Neural cell (in vitro differentiated cells): ENCODE measurements at regions not wholly inside any gene's neighbourhood (a gene's known extent, or its start where the extent isn't known, plus 50 kb on each side); places are given as distances from the start of the nearest gene placed in this dataset.

Experiments used
- H2AFZ ChIP-seq: fragments of 200-600, 300-800 bp; sonication (generic), shearing (Covaris generic); 2 replicates; pipeline ENCODE4 v1.6.0; 2014; ENCODE audit warnings: low read depth, mild to moderate bottlenecking, antibody characterized with exemption, low read length, moderate library complexity
- H3F3A ChIP-seq: fragments of 200-600 bp; shearing (Covaris generic); 2 replicates; pipeline ENCODE4 v1.6.1; 2016; ENCODE audit warnings: mild to moderate bottlenecking, moderate library complexity, mixed read lengths, antibody characterized with exemption, low read length; ENCODE audit not compliant: insufficient read depth, poor library complexity, severe bottlenecking
- H3K27ac ChIP-seq: fragments of 200-600, 300-800 bp; sonication (generic), shearing (Covaris generic); 2 replicates; pipeline ENCODE4 v1.5.1; 2014; ENCODE audit warnings: mild to moderate bottlenecking, low read length, moderate library complexity
- H3K27me3 ChIP-seq: fragments of 300-800, 200-600 bp; sonication (generic), shearing (Covaris generic); 2 replicates; pipeline ENCODE4 v1.6.0; 2014; ENCODE audit warnings: mild to moderate bottlenecking, low read depth, low read length, moderate library complexity; ENCODE audit not compliant: insufficient read depth
- H3K36me3 ChIP-seq: fragments of 300-800, 200-600 bp; sonication (generic), shearing (Covaris generic); 2 replicates; pipeline ENCODE4 v1.5.1; 2014; ENCODE audit warnings: mild to moderate bottlenecking, antibody characterized with exemption, low read length, moderate library complexity; ENCODE audit not compliant: insufficient read depth
- H3K4me2 ChIP-seq: fragments of 300-800, 200-600 bp; sonication (generic), shearing (Covaris generic); 2 replicates; pipeline ENCODE4 v1.6.0; 2014; ENCODE audit warnings: mild to moderate bottlenecking, low read length
- H3K4me3 ChIP-seq: fragments of 300-800, 200-600 bp; sonication (generic), shearing (Covaris generic); 2 replicates; pipeline ENCODE4 v1.5.1; 2014; ENCODE audit warnings: mild to moderate bottlenecking, low read length, moderate library complexity
- H3K79me2 ChIP-seq: fragments of 200-600 bp; shearing (Covaris generic); replicated peaks from 2 replicates; pipeline ENCODE4 v1.6.0; 2014; ENCODE audit warnings: mild to moderate bottlenecking, low read length, moderate library complexity; ENCODE audit not compliant: insufficient read depth
- H3K9ac ChIP-seq: fragments of 300-800, 200-600 bp; sonication (generic), shearing (Covaris generic); 2 replicates; pipeline ENCODE4 v1.6.1; 2016; ENCODE audit warnings: mild to moderate bottlenecking, low read length, mixed read lengths
- H3K9me2 ChIP-seq: fragments of 200-600 bp; shearing (Covaris generic); 2 replicates; pipeline ENCODE4 v1.6.1; 2016; ENCODE audit warnings: mild to moderate bottlenecking, low read length, mixed read lengths; ENCODE audit not compliant: insufficient read depth
- H3K9me3 ChIP-seq: fragments of 200-600, 300-800 bp; sonication (generic), shearing (Covaris generic); 2 replicates; pipeline ENCODE4 v1.6.1; 2016; ENCODE audit warnings: mild to moderate bottlenecking, mixed run types, low read length, moderate library complexity, mixed read lengths
- H4K20me1 ChIP-seq: fragments of 200-600 bp; shearing (Covaris generic); 2 replicates; pipeline ENCODE4 v1.6.1; 2016; ENCODE audit warnings: mild to moderate bottlenecking, mixed run types; ENCODE audit not compliant: insufficient read depth
- EP300 ChIP-seq: fragments of 450-650 bp; conservative IDR thresholded peaks from 2 replicates; pipeline ENCODE4 v1.6.1; 2014; ENCODE audit warnings: antibody characterized with exemption, mild to moderate bottlenecking, moderate library complexity; ENCODE audit not compliant: poor library complexity, severe bottlenecking
- EZH2 ChIP-seq: fragments of 200-600, 300-800 bp; shearing (Covaris generic), sonication (generic); IDR thresholded peaks from 2 replicates; pipeline ENCODE4 v1.6.1; 2014; ENCODE audit warnings: antibody characterized with exemption, low read length, borderline replicate concordance, mild to moderate bottlenecking; ENCODE audit not compliant: insufficient read depth, poor library complexity, severe bottlenecking
- MXI1 ChIP-seq: fragments of 450-650 bp; conservative IDR thresholded peaks from 2 replicates; pipeline ENCODE4 v1.6.1; 2014; ENCODE audit warnings: antibody characterized with exemption, mild to moderate bottlenecking; ENCODE audit not compliant: poor library complexity, severe bottlenecking
- POLR2AphosphoS5 ChIP-seq: IDR thresholded peaks from 2 replicates; pipeline ENCODE4 v1.6.1; 2012
- RAD21 ChIP-seq: fragments of 450-650 bp; conservative IDR thresholded peaks from 2 replicates; pipeline ENCODE4 v1.6.1; 2014; ENCODE audit warnings: antibody characterized with exemption, mild to moderate bottlenecking, moderate library complexity
- SMC3 ChIP-seq: fragments of 450-650 bp; conservative IDR thresholded peaks from 2 replicates; pipeline ENCODE4 v1.6.1; 2014; ENCODE audit warnings: antibody characterized with exemption, mild to moderate bottlenecking, moderate library complexity; ENCODE audit not compliant: poor library complexity
- TAF1 ChIP-seq: IDR thresholded peaks from 2 replicates; pipeline ENCODE4 v1.6.1; 2012; ENCODE audit warnings: low read depth
- TF ChIP-seq, protein P1 (sequence below): IDR thresholded peaks from 2 replicates; pipeline ENCODE4 v1.6.1; 2012; ENCODE audit warnings: borderline replicate concordance
- TF ChIP-seq, protein P2 (sequence below): fragments of 450-650 bp; IDR thresholded peaks from 2 replicates; pipeline ENCODE4 v1.5.1; 2014; ENCODE audit warnings: antibody characterized with exemption, mild to moderate bottlenecking, moderate library complexity; ENCODE audit not compliant: poor library complexity, severe bottlenecking

DNA sequence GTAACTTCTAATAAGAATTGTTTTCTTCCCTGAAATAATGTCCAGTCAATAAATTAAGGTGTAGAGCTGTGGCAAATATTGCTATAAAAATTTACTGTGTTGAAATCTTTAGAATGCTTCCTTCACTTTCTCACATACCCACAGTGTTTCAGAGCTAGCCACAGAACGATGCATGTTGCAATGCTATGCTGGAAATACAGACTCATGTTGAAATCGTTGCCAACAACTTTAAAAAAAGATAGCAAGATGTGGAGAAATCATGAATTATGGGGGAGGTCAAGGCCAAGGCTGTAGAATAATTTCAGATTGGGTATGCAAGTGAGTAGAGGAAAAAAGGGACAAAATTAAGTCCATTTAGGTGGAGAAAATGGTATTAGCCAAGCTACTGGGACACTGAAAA, 204.8 kb downstream of the VEGFC start:
- H3K9me2 ChIP-seq, result no peaks in the 10 kb centered on the region
- H3K27me3 ChIP-seq, result no peaks in the 10 kb centered on the region
- TF ChIP-seq TAF1 (no peak), RAD21 (no peak), SMC3 (no peak), EZH2 (no peak), MXI1 (no peak), POLR2AphosphoS5 (no peak), EP300 (no peak)
- TF ChIP-seq, protein P1, sequence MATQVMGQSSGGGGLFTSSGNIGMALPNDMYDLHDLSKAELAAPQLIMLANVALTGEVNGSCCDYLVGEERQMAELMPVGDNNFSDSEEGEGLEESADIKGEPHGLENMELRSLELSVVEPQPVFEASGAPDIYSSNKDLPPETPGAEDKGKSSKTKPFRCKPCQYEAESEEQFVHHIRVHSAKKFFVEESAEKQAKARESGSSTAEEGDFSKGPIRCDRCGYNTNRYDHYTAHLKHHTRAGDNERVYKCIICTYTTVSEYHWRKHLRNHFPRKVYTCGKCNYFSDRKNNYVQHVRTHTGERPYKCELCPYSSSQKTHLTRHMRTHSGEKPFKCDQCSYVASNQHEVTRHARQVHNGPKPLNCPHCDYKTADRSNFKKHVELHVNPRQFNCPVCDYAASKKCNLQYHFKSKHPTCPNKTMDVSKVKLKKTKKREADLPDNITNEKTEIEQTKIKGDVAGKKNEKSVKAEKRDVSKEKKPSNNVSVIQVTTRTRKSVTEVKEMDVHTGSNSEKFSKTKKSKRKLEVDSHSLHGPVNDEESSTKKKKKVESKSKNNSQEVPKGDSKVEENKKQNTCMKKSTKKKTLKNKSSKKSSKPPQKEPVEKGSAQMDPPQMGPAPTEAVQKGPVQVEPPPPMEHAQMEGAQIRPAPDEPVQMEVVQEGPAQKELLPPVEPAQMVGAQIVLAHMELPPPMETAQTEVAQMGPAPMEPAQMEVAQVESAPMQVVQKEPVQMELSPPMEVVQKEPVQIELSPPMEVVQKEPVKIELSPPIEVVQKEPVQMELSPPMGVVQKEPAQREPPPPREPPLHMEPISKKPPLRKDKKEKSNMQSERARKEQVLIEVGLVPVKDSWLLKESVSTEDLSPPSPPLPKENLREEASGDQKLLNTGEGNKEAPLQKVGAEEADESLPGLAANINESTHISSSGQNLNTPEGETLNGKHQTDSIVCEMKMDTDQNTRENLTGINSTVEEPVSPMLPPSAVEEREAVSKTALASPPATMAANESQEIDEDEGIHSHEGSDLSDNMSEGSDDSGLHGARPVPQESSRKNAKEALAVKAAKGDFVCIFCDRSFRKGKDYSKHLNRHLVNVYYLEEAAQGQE, result no peak
- TF ChIP-seq, protein P2, sequence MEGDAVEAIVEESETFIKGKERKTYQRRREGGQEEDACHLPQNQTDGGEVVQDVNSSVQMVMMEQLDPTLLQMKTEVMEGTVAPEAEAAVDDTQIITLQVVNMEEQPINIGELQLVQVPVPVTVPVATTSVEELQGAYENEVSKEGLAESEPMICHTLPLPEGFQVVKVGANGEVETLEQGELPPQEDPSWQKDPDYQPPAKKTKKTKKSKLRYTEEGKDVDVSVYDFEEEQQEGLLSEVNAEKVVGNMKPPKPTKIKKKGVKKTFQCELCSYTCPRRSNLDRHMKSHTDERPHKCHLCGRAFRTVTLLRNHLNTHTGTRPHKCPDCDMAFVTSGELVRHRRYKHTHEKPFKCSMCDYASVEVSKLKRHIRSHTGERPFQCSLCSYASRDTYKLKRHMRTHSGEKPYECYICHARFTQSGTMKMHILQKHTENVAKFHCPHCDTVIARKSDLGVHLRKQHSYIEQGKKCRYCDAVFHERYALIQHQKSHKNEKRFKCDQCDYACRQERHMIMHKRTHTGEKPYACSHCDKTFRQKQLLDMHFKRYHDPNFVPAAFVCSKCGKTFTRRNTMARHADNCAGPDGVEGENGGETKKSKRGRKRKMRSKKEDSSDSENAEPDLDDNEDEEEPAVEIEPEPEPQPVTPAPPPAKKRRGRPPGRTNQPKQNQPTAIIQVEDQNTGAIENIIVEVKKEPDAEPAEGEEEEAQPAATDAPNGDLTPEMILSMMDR, result no peak
- H3K27ac ChIP-seq, result no peak overlapping the region
- H3K4me2 ChIP-seq, result no peak overlapping the region
- no peak overlapping the region for H3K9ac ChIP-seq
- no peaks in the 10 kb centered on the region for H3K36me3 ChIP-seq
- no peak overlapping the region for H2AFZ ChIP-seq
- no peak overlapping the region for H3K4me3 ChIP-seq
- no peaks in the 10 kb centered on the region for H3F3A ChIP-seq
- H4K20me1 ChIP-seq, result no peaks in the 10 kb centered on the region
- no peaks in the 10 kb centered on the region for H3K79me2 ChIP-seq
- H3K9me3 ChIP-seq, result no peaks in the 10 kb centered on the region

DNA sequence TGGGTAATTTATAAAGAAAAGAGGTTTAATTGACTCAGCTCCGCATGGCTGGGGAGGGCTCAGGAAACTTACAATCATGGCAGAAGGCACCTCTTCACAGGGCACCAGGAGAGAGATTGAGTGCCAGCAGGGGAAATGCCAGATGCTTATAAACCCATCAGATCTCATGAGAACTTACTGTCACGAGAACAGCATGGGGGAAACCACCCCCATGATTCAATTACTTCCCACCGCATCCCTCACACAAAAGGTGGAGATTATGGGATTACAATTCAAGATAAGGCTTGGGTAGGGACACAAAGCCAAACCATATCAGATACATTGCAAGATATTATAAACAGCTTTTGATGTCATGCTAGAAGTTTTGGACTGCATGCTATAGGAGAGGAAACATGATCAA, 204.3 kb downstream of the VEGFC start:
- Histone ChIP-seq H3K4me2 (no peak overlapping the region), H3K9me3 (no peaks in the 10 kb centered on the region)

More for the DNA sequence above, 204.3 kb downstream of the VEGFC start:
- TF ChIP-seq, protein P1, result no peak
- TF ChIP-seq, protein P2, result no peak
- TF ChIP-seq MXI1 (no peak), POLR2AphosphoS5 (no peak), RAD21 (no peak), SMC3 (no peak), EP300 (no peak), EZH2 (no peak)
- no peaks in the 10 kb centered on the region for H3K27me3 ChIP-seq
- H3K9ac ChIP-seq, result no peak overlapping the region
- H2AFZ ChIP-seq, result no peak overlapping the region
- H3K27ac ChIP-seq, result no peak overlapping the region
- no peaks in the 10 kb centered on the region for H3F3A ChIP-seq
- no peaks in the 10 kb centered on the region for H3K9me2 ChIP-seq
- H3K79me2 ChIP-seq, result no peaks in the 10 kb centered on the region
- no peaks in the 10 kb centered on the region for H4K20me1 ChIP-seq
- H3K36me3 ChIP-seq, result no peaks in the 10 kb centered on the region
- no peak overlapping the region for H3K4me3 ChIP-seq
